SK-N-SH (cell line): ENCODE measurements at regions not wholly inside any gene's neighbourhood (a gene's known extent, or its start where the extent isn't known, plus 50 kb on each side); places are given as distances from the start of the nearest gene placed in this dataset.

Experiments used
- CTCF ChIA-PET: fragments of 300-600, 350-600 bp; formaldehyde crosslinking; extraction: SDS; loops from one replicate; lab custom pipeline; 2021; lab: Yijun Ruan, JAX
- POLR2A ChIA-PET: fragments of 350-600 bp; sonication (Branson Sonifier 250); formaldehyde crosslinking; extraction: SDS; loops from one replicate; lab custom pipeline; 2020; ENCODE audit warnings: antibody characterized with exemption, inconsistent platforms; lab: Yijun Ruan, JAX
- DNase-seq: peaks from one replicate; pipeline ENCODE4 v3.0.0; 2012
- H2AFZ ChIP-seq: fragments of 200-600 bp; sonication (generic); 2 replicates; pipeline ENCODE4 v1.8.1; 2016; ENCODE audit warnings: antibody characterized with exemption, mild to moderate bottlenecking, low read depth
- H3F3A ChIP-seq: fragments of 200-600 bp; sonication (generic); replicated peaks from 2 replicates; pipeline ENCODE3; 2016; ENCODE audit warnings: antibody characterized with exemption, mild to moderate bottlenecking; ENCODE audit not compliant: insufficient read depth
- H3K27ac ChIP-seq, 2 experiments: fragments of 200-500 bp in 1 of 2; fragments of 200-600 bp in 1 of 2; sonication (Bioruptor generic) in 1 of 2; sonication (generic), shearing (Covaris generic) in 1 of 2; 2 replicates each; pipeline versions ENCODE4 v1.5.1 to v1.6.1; 2014 to 2016; ENCODE audit warnings: low read depth in 2 of 2, inconsistent platforms in 1 of 2, low read length in 1 of 2, mild to moderate bottlenecking in 1 of 2, mixed read lengths in 1 of 2
- H3K27me3 ChIP-seq: fragments of 200-600 bp; sonication (generic), shearing (Covaris generic); 2 replicates; pipeline ENCODE4 v1.6.1; 2016; ENCODE audit warnings: mixed run types; ENCODE audit not compliant: insufficient read depth
- H3K36me3 ChIP-seq, 2 experiments: fragments of 200-500 bp in 1 of 2; fragments of 200-600 bp in 1 of 2; sonication (Bioruptor generic) in 1 of 2; sonication (generic) in 1 of 2; replicated peaks in 1 of 2; 2 replicates each; pipeline versions ENCODE3 to v1.5.1; 2014 to 2016; ENCODE audit warnings: low read length in 1 of 2, mild to moderate bottlenecking in 1 of 2; ENCODE audit not compliant: insufficient read depth in 2 of 2, control insufficient read depth in 1 of 2
- H3K4me1 ChIP-seq, 2 experiments: fragments of 200-500 bp in 1 of 2; fragments of 200-600 bp in 1 of 2; sonication (Bioruptor generic) in 1 of 2; sonication (generic), shearing (Covaris generic) in 1 of 2; 2 replicates each; pipeline versions ENCODE4 v1.5.1 to v1.6.1; 2014 to 2016; ENCODE audit warnings: low read depth in 1 of 2, low read length in 1 of 2, mixed run types in 1 of 2; ENCODE audit not compliant: insufficient read depth in 2 of 2, control insufficient read depth in 1 of 2
- H3K4me2 ChIP-seq: fragments of 200-600 bp; sonication (generic), shearing (Covaris generic); 2 replicates; pipeline ENCODE4 v1.6.1; 2017; ENCODE audit warnings: mixed run types
- H3K4me3 ChIP-seq, 2 experiments: fragments of 200-500 bp in 1 of 2; fragments of 200-600 bp in 1 of 2; sonication (Bioruptor generic) in 1 of 2; sonication (generic), shearing (Covaris generic) in 1 of 2; 2 replicates each; pipeline versions ENCODE4 v1.5.1 to v1.8.1; 2014 to 2016; ENCODE audit warnings: low read depth in 2 of 2, inconsistent platforms in 1 of 2, low read length in 1 of 2, mild to moderate bottlenecking in 1 of 2, mixed read lengths in 1 of 2, moderate library complexity in 1 of 2
- H3K79me2 ChIP-seq: fragments of 200-600 bp; sonication (generic); 2 replicates; pipeline ENCODE4 v1.8.1; 2017; ENCODE audit warnings: mild to moderate bottlenecking; ENCODE audit not compliant: insufficient read depth
- H3K9ac ChIP-seq: fragments of 200-600 bp; sonication (generic); 2 replicates; pipeline ENCODE4 v1.6.1; 2017; ENCODE audit warnings: mixed run types
- H3K9me2 ChIP-seq: fragments of 200-600 bp; sonication (generic); 2 replicates; pipeline ENCODE4 v1.6.1; 2017; ENCODE audit warnings: mixed run types
- H3K9me3 ChIP-seq: fragments of 200-600 bp; sonication (generic); 2 replicates; pipeline ENCODE4 v1.6.1; 2017; ENCODE audit warnings: mixed run types, mild to moderate bottlenecking, moderate library complexity
- H4K20me1 ChIP-seq: fragments of 200-600 bp; sonication (generic); 2 replicates; pipeline ENCODE4 v1.6.1; 2017; ENCODE audit warnings: mild to moderate bottlenecking, mixed run types; ENCODE audit not compliant: insufficient read depth
- ELF1 ChIP-seq: IDR thresholded peaks from 2 replicates; pipeline ENCODE4 v1.4.0; 2012
- EZH2phosphoT487 ChIP-seq: fragments of 200-600 bp; sonication (generic); IDR thresholded peaks from 2 replicates; pipeline ENCODE4 v1.6.1; 2017; ENCODE audit warnings: low read depth, mixed run types, mild to moderate bottlenecking, antibody characterized with exemption, moderate library complexity, borderline replicate concordance
- FOXM1 ChIP-seq: IDR thresholded peaks from 2 replicates; pipeline ENCODE4 v1.4.0; 2012; ENCODE audit warnings: low read depth, mild to moderate bottlenecking
- GABPA ChIP-seq: IDR thresholded peaks from 2 replicates; pipeline ENCODE4 v1.4.0; 2012; ENCODE audit warnings: low read depth, mild to moderate bottlenecking
- GATA2 ChIP-seq: sonication (generic); formaldehyde crosslinking; IDR thresholded peaks from 2 replicates; pipeline ENCODE4 v1.5.0; 2020; ENCODE audit warnings: mild to moderate bottlenecking, missing genetic modification reagents
- JUND ChIP-seq: IDR thresholded peaks from 2 replicates; pipeline ENCODE4 v1.4.0; 2012
- NFIC ChIP-seq: IDR thresholded peaks from 2 replicates; pipeline ENCODE4 v1.4.0; 2012; ENCODE audit warnings: borderline replicate concordance
- NRF1 ChIP-seq: IDR thresholded peaks from 2 replicates; pipeline ENCODE4 v1.6.1; 2012; ENCODE audit warnings: low read depth, mild to moderate bottlenecking, low read length
- POLR2AphosphoS5 ChIP-seq: IDR thresholded peaks from 2 replicates; pipeline ENCODE4 v1.6.1; 2012; ENCODE audit warnings: low read depth, low read length
- RCOR1 ChIP-seq: fragments of 150-350 bp; IDR thresholded peaks from 2 replicates; pipeline ENCODE4 v1.6.1; 2017; ENCODE audit warnings: antibody characterized with exemption, low read length
- RXRA ChIP-seq: IDR thresholded peaks from 2 replicates; pipeline ENCODE4 v1.4.0; 2012; ENCODE audit warnings: low read depth, mild to moderate bottlenecking, borderline replicate concordance
- SMC3 ChIP-seq: IDR thresholded peaks from 2 replicates; pipeline ENCODE4 v1.6.1; 2012; ENCODE audit warnings: low read depth, low read length, improper control_type of control experiment
- whole genome bisulfite sequencing: methylation state at CpG from one replicate; pipeline ENCODE4 v1.1.6; 2017; ENCODE audit warnings: low lambda C conversion rate; 5-methylcytosine and 5-hydroxymethylcytosine counted together
- TF ChIP-seq, protein P1 (sequence below): IDR thresholded peaks from 2 replicates; pipeline ENCODE4 v1.4.0; 2012; ENCODE audit warnings: low read depth, borderline replicate concordance
- TF ChIP-seq, protein P2 (sequence below): IDR thresholded peaks from 2 replicates; pipeline ENCODE4 v1.6.1; 2012; ENCODE audit warnings: mild to moderate bottlenecking, low read depth, low read length, moderate library complexity
- TF ChIP-seq, protein P3 (sequence below): fragments of 150-350 bp; IDR thresholded peaks from 2 replicates; pipeline ENCODE4 v1.6.1; 2016; ENCODE audit warnings: mild to moderate bottlenecking, low read depth, low read length
- TF ChIP-seq, protein P4 (sequence below): IDR thresholded peaks from 2 replicates; pipeline ENCODE4; 2012
- TF ChIP-seq, protein P5 (sequence below): IDR thresholded peaks from 2 replicates; pipeline ENCODE4 v1.4.0; 2012; ENCODE audit warnings: low read depth, borderline replicate concordance

DNA sequence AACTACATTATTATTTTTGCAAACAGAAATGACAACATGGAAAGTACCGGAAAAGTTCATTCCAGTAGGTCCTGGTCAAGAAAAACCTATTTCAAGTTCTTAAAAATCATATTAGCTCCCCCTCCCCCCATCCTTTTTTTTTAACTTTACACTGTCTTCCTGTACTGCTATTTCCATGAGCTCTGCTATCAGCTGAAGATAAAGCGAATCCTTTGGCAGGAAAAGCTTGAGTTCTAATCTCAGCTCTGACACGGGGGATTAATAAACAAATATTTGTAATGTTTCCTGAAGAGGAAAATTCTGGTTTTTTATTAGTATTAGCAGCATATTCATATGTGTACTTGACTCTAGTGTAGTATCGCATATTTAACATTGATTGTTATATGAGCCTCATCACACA, 190.7 kb upstream of the ESRRG start:
- Histone ChIP-seq H3K36me3 (no peaks in the 10 kb centered on the region), H3K27me3 (no peaks in the 10 kb centered on the region), H3K9ac (no peak overlapping the region), H3K9me2 (no peaks in the 10 kb centered on the region), H2AFZ (no peak overlapping the region), H3K4me2 (no peak overlapping the region), H3K27ac (no peak overlapping the region), H3K79me2 (no peaks in the 10 kb centered on the region), H4K20me1 (no peaks in the 10 kb centered on the region), H3K9me3 (no peaks in the 10 kb centered on the region), H3K4me1 (no peaks in the 10 kb centered on the region), H3K4me3 (no peak overlapping the region), H3F3A (no peaks in the 10 kb centered on the region)
- WGBS, result 72% methylated on average over 4 of the region's 4 CpGs
- ChIA-PET CTCF (interaction anchor here (0.9 kb wide), 1 partner anchor 164 kb away, joined by 3 read pairs; no protein-coding TSS in a partner anchor), POLR2A (no interaction called here)
- DNase-seq, result no peak
- no peak for TF ChIP-seq NFIC
- no peak for TF ChIP-seq POLR2AphosphoS5
- TF ChIP-seq, protein P1, sequence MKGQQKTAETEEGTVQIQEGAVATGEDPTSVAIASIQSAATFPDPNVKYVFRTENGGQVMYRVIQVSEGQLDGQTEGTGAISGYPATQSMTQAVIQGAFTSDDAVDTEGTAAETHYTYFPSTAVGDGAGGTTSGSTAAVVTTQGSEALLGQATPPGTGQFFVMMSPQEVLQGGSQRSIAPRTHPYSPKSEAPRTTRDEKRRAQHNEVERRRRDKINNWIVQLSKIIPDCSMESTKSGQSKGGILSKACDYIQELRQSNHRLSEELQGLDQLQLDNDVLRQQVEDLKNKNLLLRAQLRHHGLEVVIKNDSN, result no peak
- TF ChIP-seq EZH2phosphoT487, result no peak
- TF ChIP-seq, protein P2, sequence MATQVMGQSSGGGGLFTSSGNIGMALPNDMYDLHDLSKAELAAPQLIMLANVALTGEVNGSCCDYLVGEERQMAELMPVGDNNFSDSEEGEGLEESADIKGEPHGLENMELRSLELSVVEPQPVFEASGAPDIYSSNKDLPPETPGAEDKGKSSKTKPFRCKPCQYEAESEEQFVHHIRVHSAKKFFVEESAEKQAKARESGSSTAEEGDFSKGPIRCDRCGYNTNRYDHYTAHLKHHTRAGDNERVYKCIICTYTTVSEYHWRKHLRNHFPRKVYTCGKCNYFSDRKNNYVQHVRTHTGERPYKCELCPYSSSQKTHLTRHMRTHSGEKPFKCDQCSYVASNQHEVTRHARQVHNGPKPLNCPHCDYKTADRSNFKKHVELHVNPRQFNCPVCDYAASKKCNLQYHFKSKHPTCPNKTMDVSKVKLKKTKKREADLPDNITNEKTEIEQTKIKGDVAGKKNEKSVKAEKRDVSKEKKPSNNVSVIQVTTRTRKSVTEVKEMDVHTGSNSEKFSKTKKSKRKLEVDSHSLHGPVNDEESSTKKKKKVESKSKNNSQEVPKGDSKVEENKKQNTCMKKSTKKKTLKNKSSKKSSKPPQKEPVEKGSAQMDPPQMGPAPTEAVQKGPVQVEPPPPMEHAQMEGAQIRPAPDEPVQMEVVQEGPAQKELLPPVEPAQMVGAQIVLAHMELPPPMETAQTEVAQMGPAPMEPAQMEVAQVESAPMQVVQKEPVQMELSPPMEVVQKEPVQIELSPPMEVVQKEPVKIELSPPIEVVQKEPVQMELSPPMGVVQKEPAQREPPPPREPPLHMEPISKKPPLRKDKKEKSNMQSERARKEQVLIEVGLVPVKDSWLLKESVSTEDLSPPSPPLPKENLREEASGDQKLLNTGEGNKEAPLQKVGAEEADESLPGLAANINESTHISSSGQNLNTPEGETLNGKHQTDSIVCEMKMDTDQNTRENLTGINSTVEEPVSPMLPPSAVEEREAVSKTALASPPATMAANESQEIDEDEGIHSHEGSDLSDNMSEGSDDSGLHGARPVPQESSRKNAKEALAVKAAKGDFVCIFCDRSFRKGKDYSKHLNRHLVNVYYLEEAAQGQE, result no peak
- TF ChIP-seq NRF1, result no peak
- no peak for TF ChIP-seq SMC3
- TF ChIP-seq, protein P3, sequence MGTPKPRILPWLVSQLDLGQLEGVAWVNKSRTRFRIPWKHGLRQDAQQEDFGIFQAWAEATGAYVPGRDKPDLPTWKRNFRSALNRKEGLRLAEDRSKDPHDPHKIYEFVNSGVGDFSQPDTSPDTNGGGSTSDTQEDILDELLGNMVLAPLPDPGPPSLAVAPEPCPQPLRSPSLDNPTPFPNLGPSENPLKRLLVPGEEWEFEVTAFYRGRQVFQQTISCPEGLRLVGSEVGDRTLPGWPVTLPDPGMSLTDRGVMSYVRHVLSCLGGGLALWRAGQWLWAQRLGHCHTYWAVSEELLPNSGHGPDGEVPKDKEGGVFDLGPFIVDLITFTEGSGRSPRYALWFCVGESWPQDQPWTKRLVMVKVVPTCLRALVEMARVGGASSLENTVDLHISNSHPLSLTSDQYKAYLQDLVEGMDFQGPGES, result no peak
- TF ChIP-seq RCOR1, result no peak
- TF ChIP-seq, protein P4, sequence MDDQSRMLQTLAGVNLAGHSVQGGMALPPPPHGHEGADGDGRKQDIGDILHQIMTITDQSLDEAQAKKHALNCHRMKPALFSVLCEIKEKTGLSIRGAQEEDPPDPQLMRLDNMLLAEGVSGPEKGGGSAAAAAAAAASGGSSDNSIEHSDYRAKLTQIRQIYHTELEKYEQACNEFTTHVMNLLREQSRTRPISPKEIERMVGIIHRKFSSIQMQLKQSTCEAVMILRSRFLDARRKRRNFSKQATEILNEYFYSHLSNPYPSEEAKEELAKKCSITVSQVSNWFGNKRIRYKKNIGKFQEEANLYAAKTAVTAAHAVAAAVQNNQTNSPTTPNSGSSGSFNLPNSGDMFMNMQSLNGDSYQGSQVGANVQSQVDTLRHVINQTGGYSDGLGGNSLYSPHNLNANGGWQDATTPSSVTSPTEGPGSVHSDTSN, result no peak
- no peak for TF ChIP-seq ELF1
- no peak for TF ChIP-seq JUND
- TF ChIP-seq, protein P5, sequence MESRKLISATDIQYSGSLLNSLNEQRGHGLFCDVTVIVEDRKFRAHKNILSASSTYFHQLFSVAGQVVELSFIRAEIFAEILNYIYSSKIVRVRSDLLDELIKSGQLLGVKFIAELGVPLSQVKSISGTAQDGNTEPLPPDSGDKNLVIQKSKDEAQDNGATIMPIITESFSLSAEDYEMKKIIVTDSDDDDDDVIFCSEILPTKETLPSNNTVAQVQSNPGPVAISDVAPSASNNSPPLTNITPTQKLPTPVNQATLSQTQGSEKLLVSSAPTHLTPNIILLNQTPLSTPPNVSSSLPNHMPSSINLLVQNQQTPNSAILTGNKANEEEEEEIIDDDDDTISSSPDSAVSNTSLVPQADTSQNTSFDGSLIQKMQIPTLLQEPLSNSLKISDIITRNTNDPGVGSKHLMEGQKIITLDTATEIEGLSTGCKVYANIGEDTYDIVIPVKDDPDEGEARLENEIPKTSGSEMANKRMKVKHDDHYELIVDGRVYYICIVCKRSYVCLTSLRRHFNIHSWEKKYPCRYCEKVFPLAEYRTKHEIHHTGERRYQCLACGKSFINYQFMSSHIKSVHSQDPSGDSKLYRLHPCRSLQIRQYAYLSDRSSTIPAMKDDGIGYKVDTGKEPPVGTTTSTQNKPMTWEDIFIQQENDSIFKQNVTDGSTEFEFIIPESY, result no peak
- no peak for TF ChIP-seq FOXM1
- TF ChIP-seq GABPA, result no peak
- TF ChIP-seq GATA2 (CRISPR knock-in tag), result no peak
- TF ChIP-seq RXRA, result no peak
